Left kidney (tissue), 1 donor: ENCODE measurements at regions not wholly inside any gene's neighbourhood (a gene's known extent, or its start where the extent isn't known, plus 50 kb on each side); places are given as distances from the start of the nearest gene placed in this dataset.

Experiments used
- DNase-seq: peaks from one replicate; pipeline ENCODE4 v3.0.0-alpha.2; 2013

GRCh38 chr13:111558700-111559088, 238.3 kb downstream of the TEX29 start:
- no peak for DNase-seq

- no peak for DNase-seq
These were observed 239.4 kb downstream of the TEX29 start for GRCh38 chr13:111559612-111560403.

DNA sequence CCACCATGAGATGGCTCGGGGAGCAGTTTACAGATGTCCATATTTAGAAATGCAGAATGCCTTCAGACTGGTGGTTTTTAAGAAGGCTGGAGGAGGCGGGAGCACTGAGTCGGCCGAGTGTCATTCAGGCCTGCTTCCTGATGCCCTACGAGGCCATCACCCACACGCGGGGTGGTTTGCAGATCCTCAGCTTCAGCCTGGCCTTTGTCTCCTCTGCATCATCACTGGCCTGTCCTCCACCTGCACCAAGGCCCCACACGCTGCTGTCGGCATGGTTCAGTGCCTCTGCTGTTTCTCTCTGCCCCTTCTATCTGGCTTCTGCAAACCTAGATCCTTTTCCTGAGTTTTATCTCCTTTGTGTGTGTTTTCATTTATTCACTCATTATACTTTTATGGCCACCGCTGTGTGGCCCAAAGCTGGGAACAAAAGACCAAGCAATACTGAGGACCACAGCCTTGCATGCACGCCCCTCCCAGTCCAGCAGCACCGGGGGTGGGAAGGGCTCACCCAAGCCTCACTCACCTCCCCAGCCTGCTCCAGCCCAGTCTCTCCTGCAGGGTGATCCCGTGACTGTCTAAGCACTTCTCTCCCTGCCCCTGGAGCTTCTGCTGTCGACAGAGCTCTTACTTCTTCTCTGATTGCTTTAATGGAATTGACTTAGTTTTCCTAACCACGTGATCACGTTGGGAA, 240.8 kb downstream of the TEX29 start:
- DNase-seq = no peak

- DNase-seq = no peak
These were observed 242.3 kb downstream of the TEX29 start for GRCh38 chr13:111562716-111563115.

- no peak for DNase-seq
These were observed 244.2 kb downstream of the TEX29 start for GRCh38 chr13:111564606-111565005.

- DNase-seq = no peak
These were observed 245.0 kb downstream of the TEX29 start for GRCh38 chr13:111565400-111565799.

- no peak for DNase-seq
These were observed 246.1 kb downstream of the TEX29 start for GRCh38 chr13:111566567-111566966.

GRCh38 chr13:111567637-111568036, 247.2 kb downstream of the TEX29 start:
- no peak for DNase-seq

DNA sequence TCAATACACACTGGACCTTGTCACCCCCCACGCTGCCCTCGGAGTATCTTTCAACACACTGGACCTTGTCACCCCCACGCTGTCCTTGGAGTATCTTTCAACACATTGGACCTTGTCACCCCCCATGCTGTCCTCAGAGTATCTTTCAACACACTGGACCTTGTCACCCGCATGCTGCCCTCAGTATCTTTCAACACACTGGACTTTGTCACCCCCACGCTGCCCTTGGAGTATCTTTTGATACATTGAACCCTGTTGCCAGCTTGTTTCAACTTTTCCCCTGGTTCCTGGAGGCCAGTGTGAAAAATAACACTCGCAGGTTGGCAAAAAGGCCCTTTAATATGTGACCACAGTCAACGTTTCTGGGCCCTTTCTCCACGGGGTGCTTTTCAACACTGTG, 247.8 kb downstream of the TEX29 start:
- DNase-seq = no peak

GRCh38 chr13:111570911-111571310, 250.5 kb downstream of the TEX29 start:
- DNase-seq = no peak

- no peak for DNase-seq
These were observed 252.7 kb downstream of the TEX29 start for GRCh38 chr13:111572956-111573761.

GRCh38 chr13:111573801-111574200, 253.4 kb downstream of the TEX29 start:
- no peak for DNase-seq

- no peak for DNase-seq
These were observed 254.8 kb downstream of the TEX29 start for GRCh38 chr13:111575276-111575675.

DNA sequence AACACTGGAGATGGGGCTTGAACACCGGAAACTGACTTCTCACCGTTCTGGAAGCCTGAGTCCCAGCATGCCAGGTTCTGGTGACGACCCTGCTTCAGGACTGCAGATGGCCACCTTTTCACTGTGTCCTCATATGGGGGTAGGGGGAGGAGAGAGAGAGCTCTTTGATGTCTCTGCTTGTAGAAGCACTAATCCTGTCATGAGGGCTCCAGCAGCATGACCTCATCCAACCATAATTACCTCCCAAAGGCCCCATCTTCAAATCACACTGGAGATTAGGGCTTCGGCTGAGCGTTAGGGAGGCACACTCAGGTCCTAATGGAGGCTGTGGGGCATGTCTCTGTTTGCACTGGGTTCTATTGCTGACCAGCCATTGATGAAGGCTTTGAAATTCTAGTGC, 255.3 kb downstream of the TEX29 start:
- DNase-seq = no peak

- DNase-seq = peak; percentile 63
These were observed 256.9 kb downstream of the TEX29 start for GRCh38 chr13:111577208-111577828.

DNA sequence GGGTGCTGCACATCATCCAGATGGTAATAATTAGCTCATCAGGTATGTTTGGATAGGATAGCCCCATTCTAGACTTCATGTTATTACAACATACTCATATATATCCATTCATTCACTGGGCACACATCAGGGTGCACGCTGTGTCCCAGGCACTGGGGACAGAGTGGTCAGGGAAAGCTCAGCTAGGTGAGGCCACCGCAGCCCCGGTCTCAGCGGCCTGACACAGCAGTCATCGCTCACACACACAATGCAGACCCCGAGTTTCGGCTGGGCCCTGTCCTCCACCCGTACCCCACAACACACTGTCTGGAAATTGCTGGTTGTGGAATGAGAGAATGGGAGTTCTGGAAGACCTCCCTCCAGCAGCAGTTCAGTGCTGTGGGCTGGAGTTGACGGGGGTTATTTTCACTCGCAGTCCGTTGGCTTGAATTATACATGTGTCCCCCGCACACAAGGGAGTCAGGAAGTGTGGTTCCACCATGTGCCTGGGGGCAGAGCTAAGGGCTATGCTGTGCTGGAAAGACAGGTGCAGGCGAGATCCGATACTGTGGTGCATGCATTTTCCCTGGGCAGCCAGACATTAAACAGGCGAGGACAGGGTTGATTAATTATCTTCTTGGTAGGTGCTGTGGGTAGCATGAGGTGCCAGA, 257.6 kb downstream of the TEX29 start:
- no peak for DNase-seq

DNA sequence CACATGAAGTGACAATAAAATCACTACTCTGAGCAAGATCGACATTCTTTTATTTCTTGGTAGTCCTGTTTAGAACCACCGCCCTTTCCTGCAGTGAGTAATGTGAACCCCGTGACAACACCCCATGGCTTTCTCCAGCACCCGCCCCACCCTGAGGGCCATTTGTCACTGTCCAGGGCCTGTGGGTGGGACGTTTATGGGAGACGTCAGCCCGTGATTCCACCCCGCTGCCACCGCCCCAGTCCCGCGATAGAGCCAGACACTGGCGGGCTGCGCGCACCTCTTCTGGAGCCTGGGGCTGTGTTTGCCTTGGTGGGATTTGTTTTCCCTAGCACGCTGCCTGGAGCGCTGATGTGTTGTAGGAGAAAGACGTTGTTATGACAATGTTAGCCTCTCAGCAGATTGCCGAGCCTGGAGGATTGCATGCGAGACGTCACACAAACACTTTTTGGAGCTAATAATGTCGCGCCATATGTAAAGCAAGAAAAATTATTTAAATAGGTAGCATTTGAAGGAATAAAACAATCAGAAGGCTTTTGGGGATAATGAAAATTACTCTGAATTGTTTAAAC, 263.7 kb downstream of the TEX29 start:
- no peak for DNase-seq

DNA sequence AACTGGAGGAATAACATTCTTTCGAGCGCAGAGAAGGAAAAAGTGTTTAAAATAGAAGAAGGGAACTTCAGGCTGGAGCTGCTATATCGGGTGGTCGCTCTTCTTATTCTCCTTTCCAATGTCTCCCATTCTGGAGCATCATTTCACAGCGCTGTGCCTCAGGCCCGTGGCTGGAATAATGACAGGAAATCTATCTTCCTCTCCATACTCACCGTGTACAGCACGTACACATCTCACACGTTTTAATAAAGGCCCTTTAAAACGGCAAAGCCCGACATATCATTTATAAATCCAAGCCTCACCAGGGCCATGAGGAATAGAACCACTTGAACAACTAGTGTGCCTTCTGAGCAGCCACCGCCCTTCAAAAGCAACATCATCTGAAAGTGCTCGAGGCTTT, 264.4 kb downstream of the TEX29 start:
- no peak for DNase-seq

DNA sequence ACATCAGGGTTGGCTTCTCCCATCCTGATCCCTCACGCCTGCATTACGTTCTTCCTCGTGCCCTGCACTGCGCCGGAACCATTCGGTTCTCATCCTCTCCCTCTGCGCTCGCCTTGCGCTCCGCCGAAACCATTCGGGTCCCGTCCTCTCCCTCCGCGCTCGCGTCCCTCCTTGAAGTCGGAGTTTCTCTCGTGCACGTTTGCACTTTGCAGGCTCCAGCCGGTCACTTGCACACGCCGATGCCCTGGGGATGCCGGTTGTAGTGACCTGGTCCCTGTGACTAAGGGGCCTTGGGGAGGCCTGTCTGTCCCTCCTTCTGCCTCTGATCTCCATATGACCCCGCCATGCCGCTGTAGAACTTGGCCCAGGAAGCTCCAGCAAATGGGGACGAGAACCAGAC, 265.8 kb downstream of the TEX29 start:
- DNase-seq = no peak

DNA sequence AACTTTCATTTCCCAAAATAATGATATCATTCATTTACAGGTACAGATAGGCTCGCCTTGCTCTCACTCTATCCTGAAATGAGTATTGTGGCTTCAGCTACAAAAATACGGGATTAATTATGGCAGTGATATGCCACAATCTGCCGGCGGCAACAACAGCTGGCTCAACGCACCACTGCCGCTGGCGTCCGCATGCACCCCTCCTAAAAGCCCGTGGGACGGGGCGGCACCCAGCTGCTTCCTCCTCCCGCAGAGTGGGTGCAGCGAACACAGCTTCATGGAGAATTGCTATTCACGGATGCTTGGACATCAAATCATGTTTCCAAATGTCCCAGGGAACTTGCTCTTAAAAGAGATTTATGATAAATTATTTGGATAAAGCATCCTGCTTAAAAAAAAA, 266.8 kb downstream of the TEX29 start:
- DNase-seq = no peak

DNA sequence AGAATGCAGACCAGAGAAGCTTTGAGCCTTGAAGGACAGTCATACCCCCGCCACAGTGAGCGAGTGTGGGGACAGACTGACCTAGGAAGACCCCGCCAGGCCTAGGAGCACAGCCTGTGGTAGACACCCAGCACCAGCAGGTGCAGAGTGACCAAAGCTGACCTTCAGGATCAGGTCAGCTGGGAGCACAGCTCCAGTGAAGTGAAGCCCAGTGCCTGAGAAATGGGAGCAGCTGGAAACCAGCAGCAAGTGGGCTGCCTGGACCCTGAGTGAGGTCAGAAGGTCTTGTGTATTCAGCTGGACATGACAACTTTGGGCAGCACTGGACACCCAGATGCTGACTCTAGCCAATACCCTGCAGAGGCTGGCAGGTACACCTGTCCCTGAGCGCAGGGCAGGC, 268.9 kb downstream of the TEX29 start:
- DNase-seq = no peak

GRCh38 chr13:111589992-111590391, 269.6 kb downstream of the TEX29 start:
- DNase-seq = no peak
